ENCODE measurements at regions not wholly inside any gene's neighbourhood (a gene's known extent, or its start where the extent isn't known, plus 50 kb on each side); places are given as distances from the start of the nearest gene placed in this dataset.

GRCh38 chr5:21615195-21615765, 1237.9 kb downstream of the CDH12 start:
- no peak for TF ChIP-seq CTCF (IDR thresholded peaks at IDR 0.05)
- no peak for TF ChIP-seq EP300 (IDR thresholded peaks at IDR 0.05)
